K562 (cell line): ENCODE measurements at regions not wholly inside any gene's neighbourhood (a gene's known extent, or its start where the extent isn't known, plus 50 kb on each side); places are given as distances from the start of the nearest gene placed in this dataset.

Experiments
- ATAC-seq: fragments of 200-7000 bp; cut with Tn5 transposase; 3 replicates; pipeline ENCODE4 v1.9.1; 2020; ENCODE audit warnings: moderate library complexity
- BruUV-seq: library from RNA; stranded (reverse); fragments of 400-500 nt; replicated peaks from 2 replicates; lab custom pipeline; 2021; lab: Mats Ljungman, UMichigan
- CTCF ChIA-PET: fragments of 300-600 bp; formaldehyde crosslinking; extraction: SDS; loops from one replicate; lab custom pipeline; 2021; ENCODE audit warnings: low intra/inter-chr PET ratio; lab: Yijun Ruan, JAX
- POLR2A ChIA-PET: fragments of 300-600, 350-650 bp; sonication (Branson Sonifier 250); formaldehyde crosslinking; extraction: SDS; loops from one replicate; lab custom pipeline; 2021; ENCODE audit warnings: antibody characterized with exemption, inconsistent platforms; lab: Yijun Ruan, JAX
- DNase-seq, 4 experiments: peaks; one replicate each; pipeline versions ENCODE4 v3.0.0 to v3.0.0-alpha.2; 2011 to 2018; ENCODE audit warnings: low spot score in 3 of 4, mixed read lengths in 3 of 4; ENCODE audit errors: extremely low read depth in 1 of 4
- FAIRE-seq: peaks from 2 replicates; lab custom pipeline; 2011; peaks lifted over from hg19 to GRCh38; lab: Jason Lieb, UNC
- H2AFZ ChIP-seq: 2 replicates; pipeline ENCODE4 v1.6.0; 2011; ENCODE audit warnings: low read depth, low read length, control low read depth, inconsistent platforms
- H3K27ac ChIP-seq: fragments of 200-600 bp; 3 replicates; pipeline ENCODE4 v1.8.0; 2011; ENCODE audit warnings: low read depth, mild to moderate bottlenecking, control low read depth, inconsistent platforms, low read length, moderate library complexity, mixed read lengths; ENCODE audit errors: extremely low read depth
- H3K27me3 ChIP-seq, 2 experiments: fragments of 300-600 bp in 1 of 2; 2 replicates in 1 of 2; 3 replicates in 1 of 2; pipeline versions ENCODE4 v1.6.0 to v1.8.0; 2011; ENCODE audit warnings: inconsistent platforms in 2 of 2, low read length in 2 of 2, mild to moderate bottlenecking in 1 of 2, mixed read lengths in 1 of 2, moderate library complexity in 1 of 2; ENCODE audit not compliant: control insufficient read depth in 2 of 2, insufficient read depth in 2 of 2
- H3K36me3 ChIP-seq: fragments of 300-600 bp; 3 replicates; pipeline ENCODE4 v1.8.0; 2011; ENCODE audit warnings: mild to moderate bottlenecking, low read length, inconsistent platforms; ENCODE audit not compliant: control insufficient read depth, insufficient read depth
- H3K4me1 ChIP-seq, 2 experiments: fragments of 200-600 bp in 1 of 2; replicated peaks in 1 of 2; 2 replicates in 1 of 2; 3 replicates in 1 of 2; pipeline versions ENCODE4 v1.5.1 to v1.8.0; 2011; ENCODE audit warnings: inconsistent platforms in 2 of 2, low read length in 2 of 2, mild to moderate bottlenecking in 1 of 2, mixed read lengths in 1 of 2, moderate library complexity in 1 of 2; ENCODE audit not compliant: control insufficient read depth in 2 of 2, insufficient read depth in 2 of 2
- H3K4me2 ChIP-seq: 2 replicates; pipeline ENCODE4 v1.6.1; 2011; ENCODE audit warnings: low read length, control low read depth, inconsistent platforms, mixed read lengths; ENCODE audit not compliant: insufficient read depth
- H3K4me3 ChIP-seq: fragments of 200-600 bp; sonication (generic), shearing (Covaris generic); 2 replicates; pipeline ENCODE4 v1.5.1; 2016; ENCODE audit warnings: control low read depth, inconsistent platforms
- H3K79me2 ChIP-seq: fragments of 200-600 bp; 3 replicates; pipeline ENCODE4 v1.8.0; 2011; ENCODE audit warnings: low read length, inconsistent platforms; ENCODE audit not compliant: control insufficient read depth, insufficient read depth
- H3K9ac ChIP-seq, 2 experiments: 2 replicates each; pipeline versions ENCODE4 v1.6.0 to v1.6.1; 2011; ENCODE audit warnings: low read depth in 2 of 2, low read length in 2 of 2, control low read depth in 1 of 2, inconsistent platforms in 1 of 2, mild to moderate bottlenecking in 1 of 2, mixed read lengths in 1 of 2; ENCODE audit not compliant: insufficient read depth in 1 of 2
- H3K9me1 ChIP-seq: one replicate; pipeline ENCODE4 v1.6.0; 2011; ENCODE audit warnings: inconsistent platforms, mild to moderate bottlenecking, low read length, moderate library complexity; ENCODE audit not compliant: control insufficient read depth, insufficient read depth
- H3K9me3 ChIP-seq: replicated peaks from 2 replicates; pipeline ENCODE4 v1.5.1; 2011; ENCODE audit warnings: low read depth, low read length, inconsistent platforms; ENCODE audit not compliant: control insufficient read depth, insufficient read depth
- H4K20me1 ChIP-seq: replicated peaks from 2 replicates; pipeline ENCODE4 v1.6.1; 2011; ENCODE audit warnings: low read length, inconsistent platforms, mixed read lengths; ENCODE audit not compliant: control insufficient read depth, insufficient read depth
- ARID3A ChIP-seq: IDR thresholded peaks from 2 replicates; pipeline ENCODE4 v1.6.1; 2012; ENCODE audit warnings: low read depth, low read length, improper control_type of control experiment, borderline replicate concordance
- CBFB ChIP-seq: sonication (generic); formaldehyde crosslinking; IDR thresholded peaks from 2 replicates; pipeline ENCODE4 v1.4.0; 2020; ENCODE audit warnings: mild to moderate bottlenecking, missing genetic modification reagents
- CREB5 ChIP-seq: fragments of 250-450 bp; sonication (Bioruptor Pico); IDR thresholded peaks from 2 replicates; pipeline ENCODE4 v1.5.0; 2020; ENCODE audit warnings: mild to moderate bottlenecking
- DACH1 ChIP-seq: fragments of 450-650 bp; IDR thresholded peaks from 2 replicates; pipeline ENCODE4 v1.6.1; 2018; ENCODE audit not compliant: partially characterized antibody
- GATA2 ChIP-seq: sonication (generic); formaldehyde crosslinking; IDR thresholded peaks from 2 replicates; pipeline ENCODE4 v1.4.0; 2020; ENCODE audit warnings: mild to moderate bottlenecking, missing genetic modification reagents
- ZNF140 ChIP-seq: fragments of 250-450 bp; sonication (Bioruptor Pico); IDR thresholded peaks from 2 replicates; pipeline ENCODE4 v1.8.0; 2021; ENCODE audit warnings: moderate library complexity, mild to moderate bottlenecking, inconsistent platforms
- WGBS: fragments of 100-300 bp; shearing (Covaris generic); methylation state at CpG from one replicate; pipeline ENCODE4 v1.1.6; 2016; ENCODE audit warnings: low coverage, mixed read lengths; ENCODE audit not compliant: insufficient coverage; ENCODE audit errors: missing lambda C conversion rate; 5-methylcytosine and 5-hydroxymethylcytosine counted together
- in situ Hi-C: fragments of 300-500 bp; cut with MboI; formaldehyde crosslinking; loops from 4 replicates; pipeline ENCODE4 v1.15.0; 2018; ENCODE audit warnings: inconsistent platforms, mixed read lengths
- intact Hi-C: fragments of 100-400 bp; cut with micrococcal nuclease; formaldehyde crosslinking; loops from 2 replicates; pipeline ENCODE4 v1.14.2; 2022

GRCh38 chr4:180189666-180190065 is 2053.5 kb upstream of the TENM3 start:
- H3K36me3 ChIP-seq: no peaks in the 10 kb centered on the region
- DNase-seq: no peak
- BruUV-seq: no TSS peak
- H3K27me3 ChIP-seq: no peaks in the 10 kb centered on the region
- WGBS: 6% methylated on average over 1 of the region's 1 CpG
- ATAC-seq: no peak
- ChIA-PET CTCF (interaction anchor here (0.6 kb wide), 1 partner anchor 9 kb away, joined by 3 read pairs; no protein-coding TSS in a partner anchor), POLR2A (no interaction called here)
- H3K9me1 ChIP-seq: no peaks in the 10 kb centered on the region
- no peak for FAIRE-seq
- H3K4me1 ChIP-seq: no peaks in the 10 kb centered on the region
- H3K4me2 ChIP-seq: no peak overlapping the region
- no peaks in the 10 kb centered on the region for H3K9me3 ChIP-seq
- no peak overlapping the region for H3K4me3 ChIP-seq
- no peak overlapping the region for H3K27ac ChIP-seq
- intact Hi-C loops (no loop called here), in situ Hi-C loops (no loop called here)
- H3K79me2 ChIP-seq: no peaks in the 10 kb centered on the region
- no peak overlapping the region for H3K9ac ChIP-seq
- no peak overlapping the region for H2AFZ ChIP-seq
- no peaks in the 10 kb centered on the region for H4K20me1 ChIP-seq
- TF ChIP-seq CREB5: no peak

GRCh38 chr4:180190382-180190781 is 2052.8 kb upstream of the TENM3 start:
- Histone ChIP-seq H4K20me1 (no peaks in the 10 kb centered on the region), H3K9ac (no peak overlapping the region), H2AFZ (no peak overlapping the region), H3K4me2 (no peak overlapping the region), H3K4me3 (no peak overlapping the region), H3K79me2 (no peaks in the 10 kb centered on the region), H3K36me3 (no peaks in the 10 kb centered on the region), H3K27me3 (no peaks in the 10 kb centered on the region), H3K9me3 (no peaks in the 10 kb centered on the region), H3K4me1 (no peaks in the 10 kb centered on the region), H3K9me1 (no peaks in the 10 kb centered on the region), H3K27ac (no peak overlapping the region)
- ChIA-PET POLR2A (no interaction called here), CTCF (no interaction called here)
- TF ChIP-seq DACH1 (no peak), CBFB (CRISPR knock-in tag) (no peak), ZNF140 (no peak), ARID3A (no peak), GATA2 (CRISPR knock-in tag) (no peak)
- ATAC-seq (no peak), DNase-seq (no peak), FAIRE-seq (no peak)
- intact Hi-C loops: no loop called here
- in situ Hi-C loops: no loop called here
- 0% methylated on average over 2 of the region's 2 CpGs for WGBS
- BruUV-seq: no TSS peak
